HG03439 (cell line): ENCODE measurements at regions not wholly inside any gene's neighbourhood (a gene's known extent, or its start where the extent isn't known, plus 50 kb on each side); places are given as distances from the start of the nearest gene placed in this dataset.
A peak's percentile ranks its signal among the peaks of the same experiment; 100 is the strongest.
"Not testable (repeated sequence)": the region's sequence is repeated elsewhere in the genome, so short reads cannot be mapped to it uniquely, and the experiment has no call there.

ENCODE experiments used
- ATAC-seq: cut with Tn5 transposase; IDR thresholded peaks from one replicate; pipeline ENCODE4 v1.9.1; 2021; ENCODE audit warnings: mild to moderate bottlenecking, moderate library complexity; ENCODE audit not compliant: unreplicated experiment

- ATAC-seq = no peak
Observed at GRCh38 chrX:54615109-54615508, 85.1 kb downstream of the GNL3L start.

- ATAC-seq = no peak
Observed at GRCh38 chrX:54633641-54634040, 103.6 kb downstream of the GNL3L start.

GRCh38 chrX:54639018-54639345 lies 109.0 kb downstream of the GNL3L start:
- no peak for ATAC-seq

GRCh38 chrX:54639346-54640102 lies 109.5 kb downstream of the GNL3L start:
- peak; percentile 97 for ATAC-seq

- ATAC-seq = no peak
Observed at GRCh38 chrX:54640103-54640690, 110.2 kb downstream of the GNL3L start.

GRCh38 chrX:54640736-54641135 lies 110.7 kb downstream of the GNL3L start:
- no peak for ATAC-seq

- no peak for ATAC-seq
Observed at GRCh38 chrX:54641530-54641929, 111.5 kb downstream of the GNL3L start.

- ATAC-seq = not testable (repeated sequence)
Observed at GRCh38 chrX:54647607-54648006, 117.6 kb downstream of the GNL3L start.

GRCh38 chrX:54659547-54659946 lies 129.5 kb downstream of the GNL3L start:
- no peak for ATAC-seq

- ATAC-seq = no peak
Observed at GRCh38 chrX:54675762-54676161, 122.3 kb downstream of the ITIH6 start.

GRCh38 chrX:54695231-54695630 lies 102.8 kb downstream of the ITIH6 start:
- no peak for ATAC-seq

- ATAC-seq = peak; percentile 76
Observed at GRCh38 chrX:54695816-54696487, 102.1 kb downstream of the ITIH6 start.
